Mesenchymal stem cell (in vitro differentiated cells and primary cell): ENCODE measurements at regions not wholly inside any gene's neighbourhood (a gene's known extent, or its start where the extent isn't known, plus 50 kb on each side); places are given as distances from the start of the nearest gene placed in this dataset.

Experiments
- DNase-seq: peaks from one replicate; pipeline ENCODE4 v3.0.0-alpha.2; 2013
- H2AFZ ChIP-seq: one replicate; pipeline ENCODE4 v1.6.1; 2013; ENCODE audit warnings: low read depth, mild to moderate bottlenecking, control low read depth, inconsistent platforms, low read length, moderate library complexity
- H2AK5ac ChIP-seq: 2 replicates; pipeline ENCODE4 v1.6.1; 2013; ENCODE audit warnings: low read length, moderate library complexity, mild to moderate bottlenecking, inconsistent platforms; ENCODE audit not compliant: severe bottlenecking
- H2BK120ac ChIP-seq: one replicate; pipeline ENCODE4 v1.6.1; 2013; ENCODE audit warnings: low read depth, mild to moderate bottlenecking, inconsistent platforms, low read length, moderate library complexity
- H2BK12ac ChIP-seq, 2 experiments: one replicate each; pipeline ENCODE4 v1.6.1; 2013; ENCODE audit warnings: inconsistent platforms in 2 of 2, low read length in 2 of 2, mild to moderate bottlenecking in 2 of 2, moderate library complexity in 2 of 2, control low read depth in 1 of 2
- H2BK15ac ChIP-seq: one replicate; pipeline ENCODE4 v1.6.1; 2013; ENCODE audit warnings: mild to moderate bottlenecking, low read depth, inconsistent platforms; ENCODE audit not compliant: poor library complexity, severe bottlenecking
- H2BK5ac ChIP-seq: 2 replicates; pipeline ENCODE4 v1.6.1; 2013; ENCODE audit warnings: low read depth, mild to moderate bottlenecking, low read length, control low read depth, inconsistent platforms; ENCODE audit not compliant: poor library complexity, severe bottlenecking
- H3K14ac ChIP-seq, 2 experiments: one replicate each; pipeline ENCODE4 v1.6.1; 2013; ENCODE audit warnings: inconsistent platforms in 2 of 2, low read length in 2 of 2, control low read depth in 1 of 2, mild to moderate bottlenecking in 1 of 2, moderate library complexity in 1 of 2
- H3K18ac ChIP-seq, 2 experiments: one replicate each; pipeline ENCODE4 v1.6.1; 2013; ENCODE audit warnings: inconsistent platforms in 2 of 2, low read length in 2 of 2, control low read depth in 1 of 2, low read depth in 1 of 2, mild to moderate bottlenecking in 1 of 2
- H3K23ac ChIP-seq, 2 experiments: one replicate each; pipeline ENCODE4 v1.6.1; 2013; ENCODE audit warnings: inconsistent platforms in 2 of 2, low read length in 2 of 2, mild to moderate bottlenecking in 2 of 2, moderate library complexity in 2 of 2, control low read depth in 1 of 2
- H3K27ac ChIP-seq: 2 replicates; pipeline ENCODE4 v1.5.1; 2013; ENCODE audit warnings: mild to moderate bottlenecking, moderate library complexity, low read length, control low read depth, inconsistent platforms; ENCODE audit not compliant: poor library complexity, severe bottlenecking
- H3K27me3 ChIP-seq, 2 experiments: 2 replicates each; pipeline versions ENCODE4 v1.6.1 to v1.7.0; 2013; ENCODE audit warnings: low read length in 2 of 2, mild to moderate bottlenecking in 2 of 2, moderate library complexity in 2 of 2, control low read depth in 1 of 2, inconsistent platforms in 1 of 2; ENCODE audit not compliant: control insufficient read depth in 1 of 2, insufficient read depth in 1 of 2
- H3K36me3 ChIP-seq, 2 experiments: 2 replicates each; pipeline versions ENCODE4 v1.6.1 to v1.7.0; 2013; ENCODE audit warnings: low read length in 2 of 2, control low read depth in 1 of 2, inconsistent platforms in 1 of 2, low read depth in 1 of 2, mild to moderate bottlenecking in 1 of 2; ENCODE audit not compliant: insufficient read depth in 2 of 2, control insufficient read depth in 1 of 2
- H3K4ac ChIP-seq, 2 experiments: one replicate each; pipeline ENCODE4 v1.6.1; 2013; ENCODE audit warnings: inconsistent platforms in 2 of 2, low read length in 2 of 2, mild to moderate bottlenecking in 2 of 2, moderate library complexity in 2 of 2, control low read depth in 1 of 2, low read depth in 1 of 2
- H3K4me1 ChIP-seq: 2 replicates; pipeline ENCODE4 v1.6.1; 2013; ENCODE audit warnings: low read depth, low read length, control low read depth; ENCODE audit not compliant: control insufficient read depth, insufficient read depth
- H3K4me2 ChIP-seq: 2 replicates; pipeline ENCODE4 v1.6.1; 2013; ENCODE audit warnings: low read length, mild to moderate bottlenecking, inconsistent platforms; ENCODE audit not compliant: poor library complexity, severe bottlenecking
- H3K4me3 ChIP-seq, 2 experiments: 2 replicates each; pipeline versions ENCODE4 v1.5.1 to v1.7.0; 2013; ENCODE audit warnings: low read length in 2 of 2, mild to moderate bottlenecking in 2 of 2, control low read depth in 1 of 2, low read depth in 1 of 2; ENCODE audit not compliant: insufficient read depth in 1 of 2
- H3K79me1 ChIP-seq: replicated peaks from 2 replicates; pipeline ENCODE4 v1.6.1; 2013; ENCODE audit warnings: mild to moderate bottlenecking, control low read depth, low read length, inconsistent platforms; ENCODE audit not compliant: poor library complexity, severe bottlenecking
- H3K9ac ChIP-seq: 2 replicates; pipeline ENCODE4 v1.7.0; 2013; ENCODE audit warnings: mild to moderate bottlenecking, low read length, moderate library complexity
- H3K9me3 ChIP-seq: 2 replicates; pipeline ENCODE4 v1.7.0; 2013; ENCODE audit warnings: mild to moderate bottlenecking, low read length; ENCODE audit not compliant: control insufficient read depth
- H4K8ac ChIP-seq: one replicate; pipeline ENCODE4 v1.6.1; 2013; ENCODE audit warnings: inconsistent platforms, mild to moderate bottlenecking, low read length, moderate library complexity
- H4K91ac ChIP-seq: one replicate; pipeline ENCODE4 v1.6.1; 2013; ENCODE audit warnings: mild to moderate bottlenecking, low read length, inconsistent platforms
- WGBS: methylation state at CpG from one replicate; pipeline ENCODE4 v1.1.7; 2013; ENCODE audit warnings: mixed read lengths; 5-methylcytosine and 5-hydroxymethylcytosine counted together

DNA sequence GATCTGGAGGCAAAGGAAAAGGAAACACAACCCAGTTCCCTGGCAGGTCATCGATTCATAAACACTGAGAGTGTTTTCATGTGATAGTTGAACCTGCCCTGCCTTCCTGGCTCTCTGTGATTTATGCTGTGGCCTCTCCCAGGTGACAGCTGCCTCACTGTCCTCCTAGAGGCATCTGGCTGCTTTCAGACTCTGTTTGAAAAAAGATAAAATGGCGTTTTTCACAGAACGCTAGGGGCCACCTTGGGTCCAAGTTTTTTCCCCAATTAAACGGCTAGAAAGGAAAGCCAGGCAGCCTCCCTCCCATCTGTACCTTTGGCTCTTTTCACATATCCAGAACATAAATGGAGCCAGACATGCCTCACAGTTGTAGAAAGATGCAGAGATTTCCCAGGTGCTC, 252.6 kb upstream of the CCDC196 start:
- WGBS: 21% methylated on average over 4 of the region's 4 CpGs

DNA sequence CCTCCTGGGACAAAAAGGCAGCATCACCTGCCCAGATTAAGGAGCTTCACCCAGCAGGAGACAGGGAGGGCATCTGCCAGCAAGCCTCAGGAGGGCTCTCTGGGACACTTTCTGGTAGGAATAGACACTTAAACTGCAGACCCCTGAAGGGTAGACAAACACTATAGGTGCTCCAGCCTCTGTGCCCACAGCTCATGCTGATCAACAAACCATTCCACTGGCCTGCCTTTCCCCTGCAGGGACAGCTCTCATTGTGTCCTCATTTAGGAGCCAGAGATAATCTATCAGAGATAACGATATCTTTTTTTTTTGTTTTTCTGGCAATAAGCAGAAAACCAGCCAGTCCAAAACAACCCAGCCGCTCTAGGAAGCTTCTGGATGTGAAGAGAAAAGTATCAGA, 251.8 kb upstream of the CCDC196 start:
- no peaks in the 10 kb centered on the region for H3K36me3 ChIP-seq
- no peak overlapping the region for H4K91ac ChIP-seq
- H3K27me3 ChIP-seq: peaks cover 0 to 39% of the 10 kb centered on the region in 2 experiments
- no peak overlapping the region for H3K9ac ChIP-seq
- no peak overlapping the region for H3K4me2 ChIP-seq
- H3K18ac ChIP-seq: no peak overlapping the region
- H3K27ac ChIP-seq: no peak overlapping the region
- H2BK120ac ChIP-seq: no peak overlapping the region
- no peak overlapping the region for H3K4ac ChIP-seq
- no peak overlapping the region for H3K4me3 ChIP-seq
- no peak overlapping the region for H2BK15ac ChIP-seq
- H3K14ac ChIP-seq: no peak overlapping the region
- no peaks in the 10 kb centered on the region for H3K79me1 ChIP-seq
- H3K23ac ChIP-seq: no peak overlapping the region
- DNase-seq: no peak
- H3K4me1 ChIP-seq: no peaks in the 10 kb centered on the region
- no peak overlapping the region for H2BK12ac ChIP-seq
- no peaks in the 10 kb centered on the region for H3K9me3 ChIP-seq
- H2BK5ac ChIP-seq: no peak overlapping the region
- no peak overlapping the region for H4K8ac ChIP-seq
- no peak overlapping the region for H2AK5ac ChIP-seq
- WGBS: 83% methylated on average over 1 of the region's 2 CpGs
- H2AFZ ChIP-seq: no peak overlapping the region

More for the DNA sequence above, 252.6 kb upstream of the CCDC196 start:
- Histone ChIP-seq H3K9ac (no peak overlapping the region), H3K4ac (no peak overlapping the region), H3K27me3 (peaks cover 0 to 39% of the 10 kb centered on the region in 2 experiments), H4K91ac (no peak overlapping the region), H3K36me3 (no peaks in the 10 kb centered on the region), H3K9me3 (no peaks in the 10 kb centered on the region), H2BK15ac (no peak overlapping the region), H4K8ac (no peak overlapping the region), H2BK120ac (no peak overlapping the region), H2BK5ac (no peak overlapping the region), H3K79me1 (no peaks in the 10 kb centered on the region), H3K18ac (no peak overlapping the region), H2AK5ac (no peak overlapping the region), H3K23ac (no peak overlapping the region), H3K14ac (no peak overlapping the region), H3K4me3 (no peak overlapping the region), H3K4me1 (no peaks in the 10 kb centered on the region), H2BK12ac (no peak overlapping the region), H3K4me2 (no peak overlapping the region), H2AFZ (no peak overlapping the region), H3K27ac (no peak overlapping the region)
- DNase-seq: no peak

DNA sequence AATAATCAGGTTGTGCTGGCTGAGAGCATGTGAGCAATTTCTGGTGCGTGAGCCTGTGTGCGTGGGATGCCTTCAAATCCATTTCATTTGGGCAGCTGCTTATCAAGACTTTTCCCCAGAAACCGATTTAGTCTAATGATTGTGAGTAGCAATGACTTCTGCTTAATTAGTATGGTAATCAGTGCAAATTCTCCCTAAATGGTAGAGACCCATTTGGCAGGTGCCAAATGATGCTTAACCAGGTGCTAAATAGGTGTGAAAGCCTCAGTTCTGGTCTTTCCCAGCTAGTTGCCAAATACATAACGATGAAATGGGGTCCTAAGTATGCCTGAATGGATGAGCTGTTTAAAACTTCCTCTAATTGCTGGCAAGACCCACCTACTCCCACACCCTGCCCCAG, 248.4 kb upstream of the CCDC196 start:
- Histone ChIP-seq H3K18ac (no peak overlapping the region), H4K8ac (no peak overlapping the region), H3K4me1 (no peaks in the 10 kb centered on the region), H3K4ac (no peak overlapping the region), H2BK5ac (no peak overlapping the region), H3K27ac (no peak overlapping the region), H2BK12ac (no peak overlapping the region), H2BK15ac (no peak overlapping the region), H3K79me1 (no peaks in the 10 kb centered on the region), H3K4me2 (no peak overlapping the region), H4K91ac (no peak overlapping the region), H3K14ac (no peak overlapping the region), H3K23ac (no peak overlapping the region), H3K4me3 (no peak overlapping the region), H3K9me3 (no peaks in the 10 kb centered on the region), H2AFZ (no peak overlapping the region), H3K9ac (no peak overlapping the region), H2BK120ac (no peak overlapping the region), H3K27me3 (peaks cover 0 to 39% of the 10 kb centered on the region in 2 experiments), H2AK5ac (no peak overlapping the region), H3K36me3 (no peaks in the 10 kb centered on the region)
- WGBS: 62% methylated on average over 4 of the region's 4 CpGs
- DNase-seq: no peak

DNA sequence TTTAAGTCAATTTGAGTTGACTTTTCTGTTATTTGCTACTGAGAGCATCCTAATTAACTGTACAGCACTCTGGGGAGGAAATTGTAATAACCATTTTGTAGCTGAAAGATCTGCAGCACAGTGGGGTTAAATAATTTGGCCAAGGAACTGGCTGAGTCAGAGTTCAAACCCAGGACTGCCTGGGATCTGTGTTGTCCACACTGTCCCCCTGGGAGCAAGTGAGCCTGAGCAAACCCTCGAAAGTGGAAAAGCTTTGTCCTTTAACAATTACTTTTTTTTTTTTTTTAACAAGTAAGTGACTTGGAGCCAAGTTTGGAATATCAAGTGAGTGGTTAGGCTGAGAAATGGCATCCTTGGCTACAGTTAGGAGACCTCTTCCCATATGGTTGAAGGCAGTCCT, 247.2 kb upstream of the CCDC196 start:
- no peak overlapping the region for H2BK15ac ChIP-seq
- no peak overlapping the region for H2AK5ac ChIP-seq
- H3K4ac ChIP-seq: no peak overlapping the region
- H2AFZ ChIP-seq: no peak overlapping the region
- no peak overlapping the region for H3K27ac ChIP-seq
- no peak overlapping the region for H4K8ac ChIP-seq
- H3K27me3 ChIP-seq: peaks cover 0 to 29% of the 10 kb centered on the region in 2 experiments
- no peak overlapping the region for H3K18ac ChIP-seq
- no peak for DNase-seq
- WGBS: no CpG with 5 or more reads among the region's 1 CpG
- no peaks in the 10 kb centered on the region for H3K36me3 ChIP-seq
- H3K9ac ChIP-seq: no peak overlapping the region
- no peak overlapping the region for H3K4me2 ChIP-seq
- H3K23ac ChIP-seq: no peak overlapping the region
- H3K14ac ChIP-seq: no peak overlapping the region
- H4K91ac ChIP-seq: no peak overlapping the region
- H3K4me3 ChIP-seq: no peak overlapping the region
- no peak overlapping the region for H2BK120ac ChIP-seq
- no peak overlapping the region for H2BK5ac ChIP-seq
- H3K4me1 ChIP-seq: no peaks in the 10 kb centered on the region
- no peak overlapping the region for H2BK12ac ChIP-seq
- H3K79me1 ChIP-seq: no peaks in the 10 kb centered on the region
- H3K9me3 ChIP-seq: no peaks in the 10 kb centered on the region
